Stomach (tissue), 4 donors: ENCODE measurements at regions not wholly inside any gene's neighbourhood (a gene's known extent, or its start where the extent isn't known, plus 50 kb on each side); places are given as distances from the start of the nearest gene placed in this dataset.

Source experiments
- CTCF ChIP-seq, 7 experiments: fragments of 450-650 bp in 4 of 7; fragments of 200-600 bp in 3 of 7; sonication (generic) in 3 of 7; IDR thresholded peaks; one replicate each; pipeline ENCODE4 v1.5.1; 2016 to 2019; ENCODE audit warnings: antibody characterized with exemption in 7 of 7, control low read depth in 2 of 7, mild to moderate bottlenecking in 1 of 7
- POLR2A ChIP-seq, 4 donors: fragments of 450-650 bp; IDR thresholded peaks; one replicate each; pipeline ENCODE4 v1.6.1; 2016; ENCODE audit warnings: antibody characterized with exemption in 4 of 4, control low read depth in 2 of 4, mild to moderate bottlenecking in 1 of 4, moderate library complexity in 1 of 4

GRCh38 chr7:25735674-25736242 is 416.2 kb upstream of the NFE2L3 start:
- TF ChIP-seq CTCF (IDR thresholded peaks at IDR 0.05) (no peak), POLR2A (IDR thresholded peaks at IDR 0.05) (no peak)
